ENCODE measurements at regions not wholly inside any gene's neighbourhood (a gene's known extent, or its start where the extent isn't known, plus 50 kb on each side); places are given as distances from the start of the nearest gene placed in this dataset.

DNA sequence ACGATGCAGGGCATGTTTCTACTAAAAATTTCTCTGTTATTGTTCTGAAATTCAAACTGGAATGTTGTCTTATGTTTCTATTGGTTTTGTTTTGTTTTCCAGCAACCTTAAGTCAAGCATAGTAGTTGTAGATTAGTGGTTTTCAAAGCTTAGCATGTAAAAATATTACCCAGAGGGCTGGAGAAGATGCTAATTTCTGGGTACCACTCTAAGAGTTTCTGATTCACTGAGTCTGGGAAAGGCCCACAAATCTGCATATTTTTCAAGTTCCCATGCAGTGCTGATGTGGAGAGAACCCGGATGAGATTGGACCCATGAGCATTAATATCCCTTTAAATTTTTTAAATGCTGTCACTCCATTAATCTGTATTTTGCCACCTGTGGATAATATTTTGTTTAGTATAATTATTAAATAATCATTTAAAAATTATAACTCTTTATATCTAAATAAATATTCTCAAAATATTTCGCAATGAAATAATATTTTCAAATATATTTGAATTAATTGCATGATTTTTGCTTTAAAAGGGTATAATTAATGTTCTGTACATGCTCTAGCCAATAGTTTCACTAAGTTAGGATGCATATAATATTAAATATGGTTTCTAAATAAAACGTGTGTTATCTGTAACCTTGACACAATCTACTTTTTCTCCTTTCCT lies 1274.7 kb upstream of the CADM2 start:
- TF ChIP-seq POLR2AphosphoS5 (IDR thresholded peaks at IDR 0.05) (no peak), POLR2A (IDR thresholded peaks at IDR 0.05) (no peak), EP300 (IDR thresholded peaks at IDR 0.05; ENCODE audit: low read depth) (no peak)
- TF ChIP-seq, protein P1, sequence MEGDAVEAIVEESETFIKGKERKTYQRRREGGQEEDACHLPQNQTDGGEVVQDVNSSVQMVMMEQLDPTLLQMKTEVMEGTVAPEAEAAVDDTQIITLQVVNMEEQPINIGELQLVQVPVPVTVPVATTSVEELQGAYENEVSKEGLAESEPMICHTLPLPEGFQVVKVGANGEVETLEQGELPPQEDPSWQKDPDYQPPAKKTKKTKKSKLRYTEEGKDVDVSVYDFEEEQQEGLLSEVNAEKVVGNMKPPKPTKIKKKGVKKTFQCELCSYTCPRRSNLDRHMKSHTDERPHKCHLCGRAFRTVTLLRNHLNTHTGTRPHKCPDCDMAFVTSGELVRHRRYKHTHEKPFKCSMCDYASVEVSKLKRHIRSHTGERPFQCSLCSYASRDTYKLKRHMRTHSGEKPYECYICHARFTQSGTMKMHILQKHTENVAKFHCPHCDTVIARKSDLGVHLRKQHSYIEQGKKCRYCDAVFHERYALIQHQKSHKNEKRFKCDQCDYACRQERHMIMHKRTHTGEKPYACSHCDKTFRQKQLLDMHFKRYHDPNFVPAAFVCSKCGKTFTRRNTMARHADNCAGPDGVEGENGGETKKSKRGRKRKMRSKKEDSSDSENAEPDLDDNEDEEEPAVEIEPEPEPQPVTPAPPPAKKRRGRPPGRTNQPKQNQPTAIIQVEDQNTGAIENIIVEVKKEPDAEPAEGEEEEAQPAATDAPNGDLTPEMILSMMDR (IDR thresholded peaks at IDR 0.05): no peak

Measured in transverse colon (tissue), 4 donors.